Stomach (tissue), 4 donors: ENCODE measurements at regions not wholly inside any gene's neighbourhood (a gene's known extent, or its start where the extent isn't known, plus 50 kb on each side); places are given as distances from the start of the nearest gene placed in this dataset.

Experiments
- EP300 ChIP-seq: sonication (generic); formaldehyde crosslinking; IDR thresholded peaks from one replicate; pipeline ENCODE4 v1.6.1; 2017; ENCODE audit warnings: antibody characterized with exemption
- TF ChIP-seq, protein P1 (sequence below), 7 experiments: fragments of 450-650 bp in 4 of 7; fragments of 200-600 bp in 3 of 7; sonication (generic) in 3 of 7; IDR thresholded peaks; one replicate each; pipeline ENCODE4 v1.5.1; 2016 to 2019; ENCODE audit warnings: antibody characterized with exemption in 7 of 7, control low read depth in 2 of 7, mild to moderate bottlenecking in 1 of 7

DNA sequence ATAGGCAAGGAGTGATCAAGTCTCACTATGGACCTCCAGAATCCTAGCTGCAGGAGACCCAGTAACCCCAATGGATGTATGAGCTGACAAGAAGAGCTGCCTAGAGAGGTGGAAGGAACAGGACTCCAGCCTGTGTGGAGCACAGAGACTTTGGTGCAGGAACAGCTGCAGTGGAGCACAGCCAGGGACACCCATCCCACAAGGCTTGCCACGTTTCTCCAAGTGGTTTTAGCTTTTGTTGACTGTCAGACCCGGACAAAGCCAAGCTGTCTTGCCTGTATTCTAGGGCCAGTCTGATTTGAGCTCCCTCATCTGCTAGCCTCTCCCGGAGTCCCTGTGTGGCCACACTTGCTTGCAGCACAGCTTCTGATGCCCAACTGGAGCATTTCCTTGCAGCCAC lies 224.7 kb downstream of the CHRM2 start:
- TF ChIP-seq, protein P1, sequence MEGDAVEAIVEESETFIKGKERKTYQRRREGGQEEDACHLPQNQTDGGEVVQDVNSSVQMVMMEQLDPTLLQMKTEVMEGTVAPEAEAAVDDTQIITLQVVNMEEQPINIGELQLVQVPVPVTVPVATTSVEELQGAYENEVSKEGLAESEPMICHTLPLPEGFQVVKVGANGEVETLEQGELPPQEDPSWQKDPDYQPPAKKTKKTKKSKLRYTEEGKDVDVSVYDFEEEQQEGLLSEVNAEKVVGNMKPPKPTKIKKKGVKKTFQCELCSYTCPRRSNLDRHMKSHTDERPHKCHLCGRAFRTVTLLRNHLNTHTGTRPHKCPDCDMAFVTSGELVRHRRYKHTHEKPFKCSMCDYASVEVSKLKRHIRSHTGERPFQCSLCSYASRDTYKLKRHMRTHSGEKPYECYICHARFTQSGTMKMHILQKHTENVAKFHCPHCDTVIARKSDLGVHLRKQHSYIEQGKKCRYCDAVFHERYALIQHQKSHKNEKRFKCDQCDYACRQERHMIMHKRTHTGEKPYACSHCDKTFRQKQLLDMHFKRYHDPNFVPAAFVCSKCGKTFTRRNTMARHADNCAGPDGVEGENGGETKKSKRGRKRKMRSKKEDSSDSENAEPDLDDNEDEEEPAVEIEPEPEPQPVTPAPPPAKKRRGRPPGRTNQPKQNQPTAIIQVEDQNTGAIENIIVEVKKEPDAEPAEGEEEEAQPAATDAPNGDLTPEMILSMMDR (IDR thresholded peaks at IDR 0.05) = no peak
- TF ChIP-seq EP300 = no peak
